ENCODE measurements at regions not wholly inside any gene's neighbourhood (a gene's known extent, or its start where the extent isn't known, plus 50 kb on each side); places are given as distances from the start of the nearest gene placed in this dataset.

DNA sequence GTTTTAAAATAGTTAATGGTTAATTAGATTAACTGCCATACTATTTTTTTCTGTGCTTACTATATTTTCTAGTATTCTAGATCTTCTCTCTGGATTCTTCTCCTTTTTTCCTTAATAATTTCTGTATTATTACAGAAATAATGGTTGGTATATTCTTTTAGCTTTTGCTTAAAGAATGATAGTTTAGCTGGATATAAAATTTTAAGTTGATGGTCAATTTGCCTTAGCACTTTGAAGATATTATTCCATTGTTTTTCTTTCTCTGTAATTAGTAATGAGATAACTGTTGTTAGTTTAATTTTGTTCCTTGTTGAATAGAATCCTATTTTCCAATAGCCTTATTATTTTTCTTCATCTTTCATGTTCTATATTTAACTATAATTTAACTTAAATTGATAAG is 99.9 kb upstream of the NCAM1 start:
- Histone ChIP-seq H3K27me3 (replicated peaks; ENCODE audit: control insufficient read depth, insufficient read depth, low read length, poor library complexity, severe bottlenecking) (no peaks in the 10 kb centered on the region), H3K9me3 (ENCODE audit: control insufficient read depth, low read length) (no peaks in the 10 kb centered on the region), H3K36me3 (ENCODE audit: control insufficient read depth, insufficient read depth, low read length) (no peaks in the 10 kb centered on the region), H3K27ac (ENCODE audit: insufficient read depth, low read length, poor library complexity, severe bottlenecking) (no peak overlapping the region), H3K4me3 (ENCODE audit: insufficient read depth, low read depth, low read length, poor library complexity, severe bottlenecking) (no peak overlapping the region), H3K4me1 (ENCODE audit: control insufficient read depth, insufficient read depth, low read length, poor library complexity, severe bottlenecking) (no peaks in the 10 kb centered on the region)
- DNase-seq = no peak

DNA sequence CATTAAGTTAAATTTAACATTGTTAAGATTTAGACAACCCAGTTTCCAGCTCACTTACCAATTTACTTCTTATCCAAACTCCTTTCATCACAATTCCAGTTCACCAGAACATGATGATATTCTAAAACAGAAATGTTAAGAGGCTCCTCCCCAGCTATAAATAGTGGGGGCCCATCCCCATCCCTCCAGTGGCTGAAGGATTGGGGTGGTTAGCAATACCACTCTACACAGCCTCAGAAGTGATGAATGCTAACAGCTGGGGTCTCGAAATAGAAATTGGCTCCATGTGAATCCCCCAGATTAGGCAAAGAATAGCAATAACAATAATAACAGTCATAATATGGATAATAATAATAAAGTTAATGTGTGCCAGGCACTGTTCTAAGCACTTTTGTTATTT is 97.9 kb upstream of the NCAM1 start:
- Histone ChIP-seq H3K36me3 (ENCODE audit: control insufficient read depth, insufficient read depth, low read length) (no peaks in the 10 kb centered on the region), H3K4me3 (ENCODE audit: insufficient read depth, low read depth, low read length, poor library complexity, severe bottlenecking) (no peak overlapping the region), H3K4me1 (ENCODE audit: control insufficient read depth, insufficient read depth, low read length, poor library complexity, severe bottlenecking) (no peaks in the 10 kb centered on the region), H3K9me3 (ENCODE audit: control insufficient read depth, low read length) (no peaks in the 10 kb centered on the region), H3K27me3 (replicated peaks; ENCODE audit: control insufficient read depth, insufficient read depth, low read length, poor library complexity, severe bottlenecking) (peaks cover 2% of the 10 kb centered on the region), H3K27ac (ENCODE audit: insufficient read depth, low read length, poor library complexity, severe bottlenecking) (no peak overlapping the region)
- DNase-seq = no peak

DNA sequence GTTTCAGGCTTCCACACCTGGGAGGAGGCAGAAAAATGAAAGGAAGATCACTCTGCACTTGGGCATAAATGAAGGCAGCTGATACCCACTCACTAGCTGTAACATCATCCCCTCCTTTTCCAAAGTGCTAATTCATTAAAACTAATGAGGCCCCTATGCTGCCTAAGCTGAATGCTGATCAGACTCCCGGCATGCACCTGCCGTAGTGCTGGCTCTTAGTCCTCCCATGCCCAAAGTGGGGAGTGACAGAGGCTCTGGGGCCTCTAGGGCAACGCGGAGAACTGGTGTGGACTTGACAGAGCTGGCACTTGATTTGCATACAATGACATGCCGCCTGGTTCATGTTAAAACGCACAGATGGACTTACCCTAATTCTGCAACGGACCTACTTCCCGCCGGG is 96.5 kb upstream of the NCAM1 start:
- Histone ChIP-seq H3K9me3 (ENCODE audit: control insufficient read depth, low read length) (no peaks in the 10 kb centered on the region), H3K27me3 (replicated peaks; ENCODE audit: control insufficient read depth, insufficient read depth, low read length, poor library complexity, severe bottlenecking) (peaks cover 2% of the 10 kb centered on the region), H3K27ac (ENCODE audit: insufficient read depth, low read length, poor library complexity, severe bottlenecking) (no peak overlapping the region), H3K36me3 (ENCODE audit: control insufficient read depth, insufficient read depth, low read length) (no peaks in the 10 kb centered on the region), H3K4me3 (ENCODE audit: insufficient read depth, low read depth, low read length, poor library complexity, severe bottlenecking) (no peak overlapping the region), H3K4me1 (ENCODE audit: control insufficient read depth, insufficient read depth, low read length, poor library complexity, severe bottlenecking) (no peaks in the 10 kb centered on the region)
- no peak for DNase-seq

DNA sequence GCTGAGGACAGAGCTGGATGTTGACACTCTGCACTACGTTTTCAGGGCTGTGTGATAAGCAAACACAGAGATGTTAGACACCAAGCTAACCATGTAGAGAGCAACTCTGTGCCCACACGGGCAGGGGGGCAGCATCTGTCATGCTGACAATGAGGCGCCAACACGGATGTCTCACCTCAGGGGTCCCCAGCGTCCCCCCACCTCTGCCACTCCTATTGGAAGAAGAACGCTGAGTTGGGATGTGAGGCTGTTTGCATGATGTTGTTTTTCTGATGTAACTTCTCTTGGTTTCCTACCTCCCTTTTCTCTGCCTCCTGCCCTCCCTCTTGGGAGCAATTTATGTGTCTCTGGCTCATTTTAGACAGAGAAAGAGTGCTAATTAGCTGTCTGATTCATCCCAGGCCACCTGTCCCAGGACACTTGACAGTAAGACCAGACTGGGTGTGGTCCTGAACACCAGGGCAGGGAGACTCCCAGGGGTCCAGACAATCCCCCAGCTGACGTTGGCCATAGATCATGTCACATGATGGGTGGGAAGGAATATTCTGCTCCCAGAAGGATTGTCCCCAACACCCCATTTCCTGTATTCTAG is 89.2 kb upstream of the NCAM1 start:
- no peak for DNase-seq
- Histone ChIP-seq H3K9me3 (ENCODE audit: control insufficient read depth, low read length) (no peaks in the 10 kb centered on the region), H3K27me3 (replicated peaks; ENCODE audit: control insufficient read depth, insufficient read depth, low read length, poor library complexity, severe bottlenecking) (peaks cover 2% of the 10 kb centered on the region), H3K4me1 (ENCODE audit: control insufficient read depth, insufficient read depth, low read length, poor library complexity, severe bottlenecking) (no peaks in the 10 kb centered on the region), H3K36me3 (ENCODE audit: control insufficient read depth, insufficient read depth, low read length) (no peaks in the 10 kb centered on the region), H3K4me3 (ENCODE audit: insufficient read depth, low read depth, low read length, poor library complexity, severe bottlenecking) (no peak overlapping the region), H3K27ac (ENCODE audit: insufficient read depth, low read length, poor library complexity, severe bottlenecking) (no peak overlapping the region)

DNA sequence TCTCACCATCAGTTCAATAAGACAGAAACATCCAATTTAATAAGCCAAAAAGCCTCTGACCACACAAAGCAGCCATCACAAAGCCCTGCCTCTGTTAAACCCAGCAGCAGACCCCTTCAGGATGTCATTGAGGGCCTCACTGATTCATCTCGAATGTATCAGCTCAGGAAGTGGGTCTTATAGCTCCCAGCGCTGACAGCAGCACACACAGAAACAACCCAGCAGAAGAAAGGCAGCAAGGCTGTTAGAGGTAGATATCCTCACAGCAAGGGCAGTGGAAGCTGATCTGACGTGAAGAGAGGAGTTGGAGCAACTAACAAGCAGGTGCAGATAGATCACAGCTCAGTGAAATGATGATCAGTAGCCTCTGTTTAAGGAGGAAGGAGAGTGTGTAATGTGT is 86.2 kb upstream of the NCAM1 start:
- no peaks in the 10 kb centered on the region for H3K9me3 ChIP-seq (ENCODE audit: control insufficient read depth, low read length)
- no peak overlapping the region for H3K27ac ChIP-seq (ENCODE audit: insufficient read depth, low read length, poor library complexity, severe bottlenecking)
- H3K36me3 ChIP-seq (ENCODE audit: control insufficient read depth, insufficient read depth, low read length) = no peaks in the 10 kb centered on the region
- H3K4me3 ChIP-seq (ENCODE audit: insufficient read depth, low read depth, low read length, poor library complexity, severe bottlenecking) = no peak overlapping the region
- no peak for DNase-seq
- H3K4me1 ChIP-seq (ENCODE audit: control insufficient read depth, insufficient read depth, low read length, poor library complexity, severe bottlenecking) = no peaks in the 10 kb centered on the region
- no peaks in the 10 kb centered on the region for H3K27me3 ChIP-seq (replicated peaks; ENCODE audit: control insufficient read depth, insufficient read depth, low read length, poor library complexity, severe bottlenecking)

DNA sequence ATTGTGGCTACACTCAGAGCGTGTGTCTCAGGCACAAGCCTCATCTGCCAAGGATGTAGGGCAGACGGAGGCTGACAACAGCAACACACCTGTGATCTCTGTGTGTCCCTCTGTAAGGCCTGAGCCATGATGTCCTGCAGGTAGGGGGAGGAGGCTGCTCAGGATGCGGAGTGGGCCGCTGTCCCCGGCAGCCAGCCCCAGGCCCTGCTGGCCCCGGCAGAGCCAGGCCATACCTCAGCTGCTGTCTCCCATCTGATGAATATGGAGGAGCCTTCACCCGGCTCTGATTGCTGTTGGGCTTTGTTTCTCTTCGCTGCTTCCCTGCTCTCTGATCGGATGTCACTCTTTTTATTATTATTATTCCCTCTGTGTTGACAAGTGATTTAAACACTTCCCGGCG is 83.6 kb upstream of the NCAM1 start:
- no peaks in the 10 kb centered on the region for H3K4me1 ChIP-seq (ENCODE audit: control insufficient read depth, insufficient read depth, low read length, poor library complexity, severe bottlenecking)
- H3K9me3 ChIP-seq (ENCODE audit: control insufficient read depth, low read length) = no peaks in the 10 kb centered on the region
- H3K27ac ChIP-seq (ENCODE audit: insufficient read depth, low read length, poor library complexity, severe bottlenecking) = no peak overlapping the region
- no peaks in the 10 kb centered on the region for H3K27me3 ChIP-seq (replicated peaks; ENCODE audit: control insufficient read depth, insufficient read depth, low read length, poor library complexity, severe bottlenecking)
- H3K4me3 ChIP-seq (ENCODE audit: insufficient read depth, low read depth, low read length, poor library complexity, severe bottlenecking) = no peak overlapping the region
- no peak for DNase-seq
- no peaks in the 10 kb centered on the region for H3K36me3 ChIP-seq (ENCODE audit: control insufficient read depth, insufficient read depth, low read length)

DNA sequence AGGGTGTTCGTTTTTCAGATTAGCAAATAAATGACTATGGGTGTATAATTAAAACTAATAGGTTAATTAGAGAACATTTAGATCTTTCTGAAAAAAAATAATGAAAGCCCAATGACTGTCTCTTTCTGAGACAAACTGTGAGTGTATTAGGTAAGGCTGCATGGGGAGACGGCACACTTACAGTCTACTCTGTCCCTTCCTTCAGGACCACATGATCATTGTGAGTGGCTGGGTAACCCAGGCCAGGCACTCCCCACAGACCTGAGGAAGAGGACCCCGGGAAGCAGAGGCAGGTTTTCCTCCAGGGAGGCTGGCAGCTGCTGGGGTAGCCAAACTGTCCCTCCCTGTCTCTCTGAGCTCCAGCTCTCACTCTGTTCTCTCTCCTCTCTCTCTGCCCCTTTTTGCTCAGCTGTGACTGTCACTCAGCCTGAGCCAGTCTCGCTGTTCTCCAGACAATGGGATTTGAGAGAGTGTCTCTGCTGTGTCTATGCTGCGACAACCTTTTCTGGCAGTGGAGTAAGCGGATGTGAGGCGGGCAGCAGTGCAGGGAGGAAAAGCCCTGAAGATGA is 83.1 kb upstream of the NCAM1 start:
- Histone ChIP-seq H3K4me3 (ENCODE audit: insufficient read depth, low read depth, low read length, poor library complexity, severe bottlenecking) (no peak overlapping the region), H3K9me3 (ENCODE audit: control insufficient read depth, low read length) (no peaks in the 10 kb centered on the region), H3K36me3 (ENCODE audit: control insufficient read depth, insufficient read depth, low read length) (no peaks in the 10 kb centered on the region), H3K4me1 (ENCODE audit: control insufficient read depth, insufficient read depth, low read length, poor library complexity, severe bottlenecking) (no peaks in the 10 kb centered on the region), H3K27me3 (replicated peaks; ENCODE audit: control insufficient read depth, insufficient read depth, low read length, poor library complexity, severe bottlenecking) (no peaks in the 10 kb centered on the region), H3K27ac (ENCODE audit: insufficient read depth, low read length, poor library complexity, severe bottlenecking) (no peak overlapping the region)
- no peak for DNase-seq

DNA sequence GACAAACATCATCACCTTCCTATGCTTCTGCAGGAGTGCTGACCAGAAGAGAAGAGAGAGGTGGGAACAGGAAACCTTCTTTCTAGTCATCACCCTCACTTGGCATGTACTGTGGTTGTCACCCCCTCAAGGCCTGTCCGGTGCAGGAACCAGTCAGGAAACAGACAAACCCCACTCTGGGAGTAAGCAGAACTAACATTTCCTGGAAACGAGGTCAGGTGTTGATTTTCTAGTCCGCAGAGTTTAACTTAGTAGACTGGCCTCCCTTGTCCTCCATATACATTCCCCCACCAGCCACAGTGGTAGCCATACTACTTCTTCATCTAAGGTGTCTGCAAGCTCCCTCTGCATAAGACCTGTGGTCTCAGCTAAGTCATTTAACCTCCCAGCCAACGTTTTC is 80.7 kb upstream of the NCAM1 start:
- Histone ChIP-seq H3K4me1 (ENCODE audit: control insufficient read depth, insufficient read depth, low read length, poor library complexity, severe bottlenecking) (no peaks in the 10 kb centered on the region), H3K27me3 (replicated peaks; ENCODE audit: control insufficient read depth, insufficient read depth, low read length, poor library complexity, severe bottlenecking) (no peaks in the 10 kb centered on the region), H3K4me3 (ENCODE audit: insufficient read depth, low read depth, low read length, poor library complexity, severe bottlenecking) (no peak overlapping the region), H3K36me3 (ENCODE audit: control insufficient read depth, insufficient read depth, low read length) (no peaks in the 10 kb centered on the region), H3K27ac (ENCODE audit: insufficient read depth, low read length, poor library complexity, severe bottlenecking) (no peak overlapping the region), H3K9me3 (ENCODE audit: control insufficient read depth, low read length) (no peaks in the 10 kb centered on the region)
- DNase-seq = no peak

DNA sequence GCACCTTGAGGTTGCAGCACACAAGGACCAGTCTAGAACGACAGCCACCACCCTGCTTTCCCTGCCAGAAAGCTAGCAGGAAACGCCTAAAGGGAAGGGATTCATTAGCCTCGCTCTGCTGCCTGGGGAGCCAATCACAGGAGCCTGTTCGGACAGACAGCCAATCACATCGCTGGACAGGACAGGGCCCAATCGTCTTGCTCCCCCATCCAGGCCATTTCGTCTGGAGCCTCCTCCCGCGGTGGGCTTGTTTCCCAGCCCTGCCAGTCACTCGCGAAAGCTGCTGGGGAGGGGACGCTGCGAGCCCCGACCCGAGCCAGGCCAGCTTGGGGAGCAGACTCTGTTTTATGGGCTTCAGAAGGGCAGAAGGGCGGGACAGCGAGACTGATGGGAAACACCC is 79.8 kb upstream of the NCAM1 start:
- Histone ChIP-seq H3K36me3 (ENCODE audit: control insufficient read depth, insufficient read depth, low read length) (no peaks in the 10 kb centered on the region), H3K27me3 (replicated peaks; ENCODE audit: control insufficient read depth, insufficient read depth, low read length, poor library complexity, severe bottlenecking) (no peaks in the 10 kb centered on the region), H3K4me3 (ENCODE audit: insufficient read depth, low read depth, low read length, poor library complexity, severe bottlenecking) (no peak overlapping the region), H3K4me1 (ENCODE audit: control insufficient read depth, insufficient read depth, low read length, poor library complexity, severe bottlenecking) (no peaks in the 10 kb centered on the region), H3K9me3 (ENCODE audit: control insufficient read depth, low read length) (no peaks in the 10 kb centered on the region), H3K27ac (ENCODE audit: insufficient read depth, low read length, poor library complexity, severe bottlenecking) (no peak overlapping the region)
- DNase-seq = no peak

DNA sequence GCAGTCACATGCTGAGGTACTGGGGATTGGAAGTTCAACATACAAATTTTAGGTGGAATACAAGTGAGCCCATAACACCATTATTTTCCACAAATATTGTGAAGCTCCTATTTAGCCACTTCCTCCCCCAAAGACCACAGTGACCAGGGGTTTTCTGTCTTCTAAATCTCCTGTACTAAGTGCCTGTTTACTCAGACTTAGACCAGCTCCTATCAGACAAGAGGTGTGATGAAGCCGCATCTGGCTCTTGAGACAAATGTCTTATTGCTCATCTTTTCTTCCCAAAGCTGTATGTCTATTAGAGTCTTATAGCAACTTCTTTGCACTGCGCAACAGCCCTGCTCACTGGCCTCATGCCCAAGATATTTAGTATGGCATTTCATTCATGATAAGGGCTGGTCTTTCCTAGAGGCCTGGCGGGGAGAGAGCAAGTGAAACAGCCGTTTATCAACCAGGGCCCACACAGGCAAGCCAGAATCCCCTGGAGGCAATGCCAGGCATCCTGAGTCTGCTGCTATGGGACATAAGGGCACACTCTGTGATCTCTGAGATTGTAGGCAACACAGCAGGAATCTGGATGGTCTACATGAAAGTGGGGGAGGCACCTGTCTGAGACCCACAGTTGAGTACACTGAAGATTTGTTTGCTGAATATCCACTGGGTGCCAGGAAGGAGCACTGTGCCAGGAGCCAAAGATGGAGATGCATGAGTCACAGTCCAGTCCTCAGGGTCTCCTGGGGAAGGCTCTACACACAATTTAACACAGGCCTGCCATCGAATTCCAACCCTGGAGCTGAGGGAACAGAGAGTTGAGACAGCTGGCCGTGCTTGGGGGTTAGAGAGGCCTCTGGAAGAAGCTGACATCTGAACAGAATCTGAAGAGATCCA is 78.5 kb upstream of the NCAM1 start:
- Histone ChIP-seq H3K4me1 (ENCODE audit: control insufficient read depth, insufficient read depth, low read length, poor library complexity, severe bottlenecking) (no peaks in the 10 kb centered on the region), H3K27me3 (replicated peaks; ENCODE audit: control insufficient read depth, insufficient read depth, low read length, poor library complexity, severe bottlenecking) (no peaks in the 10 kb centered on the region), H3K27ac (ENCODE audit: insufficient read depth, low read length, poor library complexity, severe bottlenecking) (no peak overlapping the region), H3K36me3 (ENCODE audit: control insufficient read depth, insufficient read depth, low read length) (no peaks in the 10 kb centered on the region), H3K4me3 (ENCODE audit: insufficient read depth, low read depth, low read length, poor library complexity, severe bottlenecking) (no peak overlapping the region), H3K9me3 (ENCODE audit: control insufficient read depth, low read length) (no peaks in the 10 kb centered on the region)
- DNase-seq = no peak

Measured in effector memory CD4-positive, alpha-beta T cell (primary cell).